A673 (cell line): ENCODE measurements at regions not wholly inside any gene's neighbourhood (a gene's known extent, or its start where the extent isn't known, plus 50 kb on each side); places are given as distances from the start of the nearest gene placed in this dataset.

Source experiments
- CTCF ChIP-seq: fragments of 300-800, 200-600 bp; sonication (generic); conservative IDR thresholded peaks from 2 replicates; pipeline ENCODE4 v1.5.1; 2017; ENCODE audit warnings: low read depth, mild to moderate bottlenecking, antibody characterized with exemption, low read length, moderate library complexity, mixed read lengths
- EZH2 ChIP-seq: fragments of 200-600 bp; sonication (generic); IDR thresholded peaks from 2 replicates; pipeline ENCODE4 v1.6.1; 2017; ENCODE audit warnings: borderline replicate concordance, low read depth, mild to moderate bottlenecking, mixed read lengths, antibody characterized with exemption, low read length; ENCODE audit not compliant: poor library complexity, severe bottlenecking

- TF ChIP-seq CTCF: no peak
- no peak for TF ChIP-seq EZH2
Measured at GRCh38 chr18:38033282-38033681, 467.7 kb upstream of the CELF4 start.
